IPS-15b (cell line): ENCODE measurements at regions not wholly inside any gene's neighbourhood (a gene's known extent, or its start where the extent isn't known, plus 50 kb on each side); places are given as distances from the start of the nearest gene placed in this dataset.

Experiments used
- H3K27me3 ChIP-seq: one replicate; pipeline ENCODE4 v1.6.1; 2013; ENCODE audit warnings: low read length; ENCODE audit not compliant: control insufficient read depth, insufficient read depth
- H3K36me3 ChIP-seq: one replicate; pipeline ENCODE4 v1.6.1; 2013; ENCODE audit warnings: low read length; ENCODE audit not compliant: control insufficient read depth, insufficient read depth
- H3K4me1 ChIP-seq: one replicate; pipeline ENCODE4 v1.6.1; 2013; ENCODE audit warnings: mild to moderate bottlenecking, low read length; ENCODE audit not compliant: control insufficient read depth, insufficient read depth
- H3K4me3 ChIP-seq: one replicate; pipeline ENCODE4 v1.5.1; 2013; ENCODE audit warnings: low read depth, low read length
- H3K9ac ChIP-seq: one replicate; pipeline ENCODE4 v1.6.1; 2013; ENCODE audit warnings: low read depth, mild to moderate bottlenecking, low read length
- H3K9me3 ChIP-seq: one replicate; pipeline ENCODE4 v1.6.1; 2013; ENCODE audit warnings: mild to moderate bottlenecking, low read length; ENCODE audit not compliant: control insufficient read depth, insufficient read depth

DNA sequence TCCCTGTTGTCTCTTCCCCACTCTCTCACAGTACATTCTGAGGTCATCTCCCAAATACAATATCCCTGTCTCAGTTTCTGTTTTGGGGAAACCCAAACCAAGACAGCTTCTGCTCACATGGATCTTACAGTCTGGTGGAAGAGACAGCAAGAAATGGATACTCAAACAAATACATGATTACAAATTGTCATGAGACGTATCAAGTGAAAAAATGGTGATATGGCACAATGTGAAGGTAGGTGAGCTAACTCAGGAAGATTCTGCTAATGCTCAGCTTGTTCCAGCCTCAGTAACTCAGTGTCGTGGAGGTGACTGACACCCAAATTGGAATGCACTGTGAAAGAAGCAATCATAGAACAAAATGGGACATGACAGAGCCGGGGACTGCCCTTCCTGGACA, 68.3 kb downstream of the CHST1 start:
- Histone ChIP-seq H3K9ac (no peak overlapping the region), H3K4me3 (no peak overlapping the region), H3K9me3 (no peaks in the 10 kb centered on the region), H3K36me3 (no peaks in the 10 kb centered on the region), H3K27me3 (no peaks in the 10 kb centered on the region), H3K4me1 (no peaks in the 10 kb centered on the region)

DNA sequence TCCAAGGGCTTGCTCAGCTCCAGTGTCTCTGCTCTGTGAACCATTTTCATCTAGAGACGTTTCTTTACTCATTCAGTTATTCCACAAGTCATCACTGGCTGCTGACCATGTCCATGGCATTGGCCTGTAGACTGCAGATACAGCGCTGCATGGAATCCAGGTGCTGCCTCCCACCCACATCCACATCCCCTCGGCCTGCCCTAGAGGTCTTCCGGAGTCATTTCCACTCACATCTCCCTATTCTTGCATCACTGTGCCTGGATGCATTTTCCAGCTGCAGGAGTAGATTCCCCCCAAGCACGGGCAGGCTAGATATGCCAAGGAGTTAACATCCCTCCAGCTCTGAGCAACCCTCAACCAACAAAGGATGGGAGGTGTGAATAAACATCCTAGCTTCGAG, 68.9 kb downstream of the CHST1 start:
- H3K4me3 ChIP-seq, result no peak overlapping the region
- H3K27me3 ChIP-seq, result no peaks in the 10 kb centered on the region
- no peaks in the 10 kb centered on the region for H3K9me3 ChIP-seq
- H3K9ac ChIP-seq, result no peak overlapping the region
- no peaks in the 10 kb centered on the region for H3K36me3 ChIP-seq
- H3K4me1 ChIP-seq, result no peaks in the 10 kb centered on the region

DNA sequence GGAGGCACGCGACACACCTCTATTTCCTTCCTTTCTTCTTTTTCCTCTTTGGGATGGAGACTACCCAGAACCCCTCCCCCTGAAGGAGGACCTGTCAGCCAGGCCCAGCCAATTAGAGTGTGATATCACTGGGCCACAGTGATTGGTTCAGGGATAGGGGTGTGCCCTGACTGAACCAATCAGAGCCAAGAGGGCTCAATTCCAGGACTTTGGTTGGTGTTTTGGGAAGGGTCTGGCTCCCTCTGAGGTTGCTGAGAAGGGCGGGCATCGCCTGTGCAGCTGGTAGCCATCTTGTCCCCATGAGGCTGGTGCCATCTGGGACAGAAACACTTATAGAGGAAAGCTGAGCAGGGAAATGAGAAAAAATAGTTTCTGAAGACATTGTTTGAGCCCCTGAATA, 71.4 kb downstream of the CHST1 start:
- no peaks in the 10 kb centered on the region for H3K36me3 ChIP-seq
- H3K27me3 ChIP-seq, result no peaks in the 10 kb centered on the region
- no peaks in the 10 kb centered on the region for H3K9me3 ChIP-seq
- H3K9ac ChIP-seq, result no peak overlapping the region
- no peak overlapping the region for H3K4me3 ChIP-seq
- H3K4me1 ChIP-seq, result no peaks in the 10 kb centered on the region

DNA sequence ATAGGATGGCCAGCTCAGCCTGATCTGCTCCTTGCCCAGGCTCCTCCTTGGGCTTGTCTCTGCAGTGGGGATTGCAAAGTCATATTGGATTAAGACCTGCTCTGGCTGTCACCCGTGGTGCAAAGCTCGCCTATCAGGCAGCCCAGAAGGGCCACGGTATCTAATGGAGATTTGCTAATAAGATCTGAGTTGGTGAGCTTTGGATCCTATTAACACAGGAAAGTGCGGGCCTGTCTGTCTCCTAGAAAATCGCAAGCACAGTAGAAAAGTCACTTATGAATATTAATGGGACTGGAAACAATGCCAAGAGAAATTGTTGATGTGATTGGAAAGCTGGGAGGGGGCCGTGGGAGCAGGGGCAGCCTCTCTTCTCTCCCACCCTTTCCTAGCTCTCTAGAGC, 72.8 kb downstream of the CHST1 start:
- no peaks in the 10 kb centered on the region for H3K27me3 ChIP-seq
- no peaks in the 10 kb centered on the region for H3K4me1 ChIP-seq
- no peaks in the 10 kb centered on the region for H3K9me3 ChIP-seq
- H3K36me3 ChIP-seq, result no peaks in the 10 kb centered on the region
- no peak overlapping the region for H3K9ac ChIP-seq
- no peak overlapping the region for H3K4me3 ChIP-seq

DNA sequence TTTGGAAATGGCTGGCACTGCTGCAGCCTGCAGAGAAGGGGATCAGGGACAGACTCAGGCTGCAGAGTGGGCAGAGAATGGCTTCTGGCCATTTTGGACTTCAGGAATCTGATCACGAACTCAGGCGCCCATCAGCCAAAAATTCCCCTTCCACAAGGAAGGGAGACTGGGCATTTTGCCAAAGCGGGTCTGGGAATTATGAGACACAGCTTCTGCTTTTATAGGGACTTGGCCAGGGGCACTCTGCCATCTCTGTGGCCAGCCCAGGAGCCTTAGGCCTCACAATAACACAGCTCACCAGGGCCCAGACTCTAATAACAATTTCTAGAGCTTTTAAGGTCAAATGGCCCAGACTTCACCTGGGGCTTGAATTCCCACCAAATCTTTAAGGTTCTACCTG, 74.7 kb downstream of the CHST1 start:
- Histone ChIP-seq H3K4me1 (no peaks in the 10 kb centered on the region), H3K27me3 (no peaks in the 10 kb centered on the region)

DNA sequence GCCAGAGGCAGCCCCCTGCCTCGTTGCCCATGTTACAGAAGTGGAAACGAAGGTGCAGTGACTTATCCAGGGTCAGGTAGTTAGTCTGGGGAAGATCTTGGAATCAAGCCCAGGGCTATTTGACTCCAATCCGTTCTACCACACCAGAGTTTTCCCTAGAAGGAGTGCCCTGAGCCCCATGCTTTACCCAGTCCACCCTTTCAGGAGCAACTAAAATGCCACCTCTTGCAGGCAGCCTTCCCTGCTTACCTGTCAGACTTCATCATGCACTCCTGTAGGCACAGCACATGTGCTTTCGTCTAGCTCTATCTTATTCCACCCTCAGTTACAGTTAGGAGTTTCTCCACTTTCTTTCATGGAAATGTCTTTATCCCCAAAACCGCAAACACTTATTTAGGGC, 80.2 kb downstream of the CHST1 start:
- H3K9me3 ChIP-seq, result no peaks in the 10 kb centered on the region
- H3K9ac ChIP-seq, result no peak overlapping the region
- no peaks in the 10 kb centered on the region for H3K27me3 ChIP-seq
- no peak overlapping the region for H3K4me3 ChIP-seq
- no peaks in the 10 kb centered on the region for H3K36me3 ChIP-seq
- no peaks in the 10 kb centered on the region for H3K4me1 ChIP-seq

More for the DNA sequence above, 74.7 kb downstream of the CHST1 start:
- Histone ChIP-seq H3K4me3 (no peak overlapping the region), H3K36me3 (no peaks in the 10 kb centered on the region), H3K9me3 (no peaks in the 10 kb centered on the region), H3K9ac (no peak overlapping the region)

DNA sequence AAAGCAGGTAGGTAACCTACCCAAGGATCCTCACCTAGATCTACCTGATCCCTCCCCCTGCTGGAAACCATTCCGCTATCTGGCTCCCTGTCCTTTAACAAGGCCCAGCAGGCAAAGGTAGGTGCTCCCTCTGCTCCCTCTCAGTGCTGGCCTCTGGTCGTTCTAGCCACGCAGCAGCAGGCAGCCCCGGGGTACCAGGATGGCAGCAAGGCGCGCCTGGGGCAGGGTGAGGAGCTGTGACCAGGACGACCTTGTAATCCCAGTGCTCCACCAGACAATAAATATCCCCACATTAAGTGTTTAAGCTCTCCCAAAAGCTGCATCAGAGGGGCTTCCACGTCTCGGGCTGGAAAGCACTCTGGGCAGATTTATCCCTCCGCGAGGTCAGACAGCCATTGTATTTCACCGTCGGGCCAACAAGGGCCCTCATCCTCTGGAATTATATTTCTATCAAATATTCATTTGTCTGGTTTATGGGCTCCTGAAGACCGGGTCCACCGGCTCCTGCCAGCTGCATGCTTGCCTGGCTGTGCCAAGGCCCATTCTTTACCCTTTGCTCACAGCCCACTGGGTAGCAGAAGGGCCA, 81.3 kb downstream of the CHST1 start:
- Histone ChIP-seq H3K4me3 (no peak overlapping the region), H3K36me3 (no peaks in the 10 kb centered on the region), H3K4me1 (no peaks in the 10 kb centered on the region), H3K9me3 (no peaks in the 10 kb centered on the region), H3K9ac (no peak overlapping the region), H3K27me3 (no peaks in the 10 kb centered on the region)

DNA sequence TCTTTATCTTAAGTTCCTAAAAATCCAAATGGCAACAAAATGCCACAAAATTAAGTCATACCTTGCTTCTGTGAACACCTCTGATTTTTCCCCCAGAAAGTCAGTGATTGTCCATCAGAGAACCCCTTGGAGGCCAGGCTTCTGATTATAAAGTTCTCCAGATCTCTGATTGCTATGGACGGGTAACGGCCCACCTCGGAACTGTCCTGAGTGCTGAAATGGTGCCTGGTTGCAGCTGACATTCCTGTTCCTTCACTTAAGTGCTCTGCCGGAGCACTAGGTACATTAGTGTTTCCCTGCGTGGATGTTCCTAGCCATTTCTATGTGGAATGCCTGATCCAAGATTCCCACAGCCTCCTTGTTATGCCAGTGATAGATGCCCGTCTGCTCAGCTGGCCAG, 85.0 kb downstream of the CHST1 start:
- Histone ChIP-seq H3K36me3 (no peaks in the 10 kb centered on the region), H3K27me3 (peaks cover 3% of the 10 kb centered on the region), H3K4me1 (peaks cover 16% of the 10 kb centered on the region), H3K9ac (no peak overlapping the region), H3K9me3 (no peaks in the 10 kb centered on the region), H3K4me3 (no peak overlapping the region)

DNA sequence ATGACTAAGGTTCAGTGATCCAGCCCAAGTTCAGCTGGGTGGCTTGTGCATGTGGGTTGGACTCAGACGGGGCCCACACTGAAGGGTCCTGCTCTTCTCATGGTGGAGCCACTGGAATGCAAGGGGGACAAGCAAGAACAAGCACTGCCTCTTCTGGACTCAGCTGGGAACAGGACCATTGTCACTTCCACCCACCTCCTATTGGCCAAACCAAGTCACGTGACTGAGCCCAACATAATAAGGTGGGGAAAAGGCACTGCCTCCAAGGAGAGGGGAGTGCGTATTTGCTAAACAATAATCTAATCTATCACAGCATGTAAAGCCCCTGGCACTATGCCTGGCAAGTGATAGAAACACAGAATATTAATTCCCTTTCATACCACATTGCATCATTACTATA, 87.1 kb downstream of the CHST1 start:
- Histone ChIP-seq H3K36me3 (no peaks in the 10 kb centered on the region), H3K9ac (no peak overlapping the region), H3K4me1 (peaks cover 16% of the 10 kb centered on the region), H3K4me3 (no peak overlapping the region), H3K27me3 (peaks cover 3% of the 10 kb centered on the region), H3K9me3 (no peaks in the 10 kb centered on the region)

DNA sequence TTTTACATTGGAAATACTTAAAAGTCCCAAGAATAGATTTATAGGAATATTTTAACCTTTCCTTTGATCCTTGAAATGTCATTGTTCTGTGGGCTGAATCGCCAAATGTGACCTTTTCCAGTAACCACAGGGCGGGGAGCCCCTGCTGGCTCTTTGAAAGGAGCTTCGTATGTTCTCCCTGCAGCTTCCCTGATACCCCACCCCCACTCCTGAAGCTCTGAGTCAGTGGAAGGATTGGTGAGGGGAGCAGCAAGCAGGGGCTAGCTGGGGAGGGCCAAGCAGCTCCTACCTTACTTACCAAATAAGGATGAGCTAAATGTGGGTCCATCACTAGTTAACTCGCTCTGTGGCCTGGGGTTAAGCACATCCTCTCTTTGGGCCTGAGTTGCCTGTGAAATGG, 87.7 kb downstream of the CHST1 start:
- H3K27me3 ChIP-seq, result peaks cover 3% of the 10 kb centered on the region
- H3K9ac ChIP-seq, result no peak overlapping the region
- H3K4me3 ChIP-seq, result no peak overlapping the region
- H3K36me3 ChIP-seq, result no peaks in the 10 kb centered on the region
- peaks cover 16% of the 10 kb centered on the region for H3K4me1 ChIP-seq
- H3K9me3 ChIP-seq, result no peaks in the 10 kb centered on the region

DNA sequence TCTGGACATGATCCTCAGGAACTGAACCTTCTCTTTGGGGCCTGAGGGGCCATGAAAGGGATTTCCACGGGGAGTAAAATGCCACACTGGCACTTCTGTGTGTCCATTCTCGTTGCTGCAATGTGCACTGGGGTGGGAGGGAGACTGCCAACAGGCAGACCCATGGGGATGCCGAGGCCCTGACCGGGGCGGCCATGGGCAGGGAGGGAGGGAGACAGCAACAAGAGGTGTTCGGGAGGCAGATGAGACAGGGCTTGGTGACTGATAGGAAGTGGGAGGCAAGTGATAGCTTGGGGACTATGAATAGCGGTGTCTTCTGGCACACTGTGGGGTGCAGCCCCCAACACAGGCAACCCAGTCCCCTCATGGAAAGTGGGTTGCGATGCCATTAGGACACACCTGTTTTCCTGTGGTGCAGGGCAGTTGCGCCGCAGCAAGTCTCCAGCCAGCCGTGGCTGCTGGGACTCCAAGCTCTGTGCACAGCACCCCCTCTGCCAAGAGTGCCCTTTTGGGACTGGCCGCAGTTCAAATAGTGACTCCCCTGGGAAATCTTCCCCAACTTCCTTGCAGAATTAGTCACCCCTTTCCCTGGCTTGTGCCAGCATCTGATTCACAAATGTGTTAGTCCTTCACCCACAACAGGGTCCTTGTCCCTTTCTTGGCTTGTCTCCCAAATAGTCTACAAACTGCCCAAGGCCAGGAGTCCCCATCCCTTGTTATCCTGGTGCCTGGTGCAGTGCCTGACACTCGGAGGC, 88.8 kb downstream of the CHST1 start:
- no peaks in the 10 kb centered on the region for H3K9me3 ChIP-seq

DNA sequence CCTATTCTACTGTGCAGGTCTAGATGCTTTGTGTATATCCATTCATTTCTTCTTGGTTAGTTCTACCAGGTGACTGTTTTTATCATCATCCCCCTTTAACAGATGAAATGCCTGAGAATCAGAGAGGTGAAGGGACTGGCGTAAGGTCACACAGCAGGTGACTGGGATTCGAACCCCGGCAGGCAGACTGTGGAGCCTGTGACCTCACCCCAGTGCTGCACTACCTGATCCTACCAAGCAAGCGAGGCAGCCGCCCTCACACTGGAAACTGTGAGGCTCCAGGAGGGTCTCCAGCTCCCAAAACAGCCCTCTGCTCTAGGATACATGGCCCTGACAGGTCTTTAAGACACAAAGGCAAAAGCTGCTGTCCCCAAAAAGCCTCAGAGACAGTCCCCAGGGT, 91.7 kb downstream of the CHST1 start:
- H3K27me3 ChIP-seq, result peaks cover 3% of the 10 kb centered on the region

More for the DNA sequence above, 88.8 kb downstream of the CHST1 start:
- peaks cover 3% of the 10 kb centered on the region for H3K27me3 ChIP-seq
- no peak overlapping the region for H3K4me3 ChIP-seq
- no peak overlapping the region for H3K9ac ChIP-seq
- no peaks in the 10 kb centered on the region for H3K36me3 ChIP-seq
- H3K4me1 ChIP-seq, result peaks cover 16% of the 10 kb centered on the region

More for the DNA sequence above, 91.7 kb downstream of the CHST1 start:
- Histone ChIP-seq H3K9me3 (no peaks in the 10 kb centered on the region), H3K36me3 (no peaks in the 10 kb centered on the region), H3K4me3 (no peak overlapping the region), H3K4me1 (peaks cover 16% of the 10 kb centered on the region), H3K9ac (no peak overlapping the region)
